ENCODE measurements at regions not wholly inside any gene's neighbourhood (a gene's known extent, or its start where the extent isn't known, plus 50 kb on each side); places are given as distances from the start of the nearest gene placed in this dataset.

- DNase-seq (ENCODE audit: low read depth, low spot score), result no peak
Observed at GRCh38 chr7:46996972-46997371, 584.9 kb downstream of the TNS3 start.

DNA sequence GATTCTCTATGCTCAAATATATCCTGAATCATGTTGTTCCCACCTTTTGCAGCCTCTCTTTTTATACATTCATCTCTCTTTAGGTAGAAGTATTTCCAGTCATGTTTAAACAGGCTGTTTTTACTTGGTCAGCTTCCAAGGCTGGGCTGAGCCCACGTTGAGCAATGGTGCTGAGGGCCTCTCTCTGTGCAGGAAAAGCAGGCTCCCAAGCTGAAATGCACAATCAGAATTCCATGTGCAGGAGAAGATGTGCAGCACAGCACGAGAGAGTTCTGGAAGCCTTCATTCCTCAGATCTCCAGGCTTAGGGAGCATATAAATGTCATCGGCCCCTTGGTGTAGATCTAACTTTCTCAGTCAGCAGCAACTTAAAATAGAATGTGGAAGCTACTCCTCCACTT lies 588.5 kb downstream of the TNS3 start:
- DNase-seq (ENCODE audit: low read depth, low spot score), result no peak

GRCh38 chr7:46990761-46991160 lies 591.1 kb downstream of the TNS3 start:
- no peak for DNase-seq (ENCODE audit: low read depth, low spot score)

- no peak for DNase-seq (ENCODE audit: low read depth, low spot score)
Observed at GRCh38 chr7:46989247-46989646, 592.7 kb downstream of the TNS3 start.

GRCh38 chr7:46982928-46983327 lies 599.0 kb downstream of the TNS3 start:
- no peak for DNase-seq (ENCODE audit: low read depth, low spot score)

DNA sequence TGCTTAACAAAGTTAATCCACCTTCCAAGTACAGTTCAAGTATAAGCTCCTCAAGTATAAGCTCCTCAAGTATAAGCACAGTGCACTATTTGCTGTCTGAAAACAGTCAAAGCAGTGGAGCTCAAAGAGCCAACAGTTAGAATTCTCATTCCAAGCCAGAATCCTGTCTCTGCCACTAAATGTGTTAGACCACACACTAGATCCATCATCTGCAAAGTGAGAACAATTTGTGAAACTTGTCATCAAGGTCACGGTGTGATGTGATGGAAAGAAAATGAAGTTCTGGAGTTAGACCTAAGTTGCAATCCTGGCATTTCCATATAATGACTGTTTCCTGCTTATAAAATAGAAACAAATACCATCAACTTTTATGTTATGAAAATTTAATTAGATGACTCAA lies 602.5 kb downstream of the TNS3 start:
- no peak for DNase-seq (ENCODE audit: low read depth, low spot score)

DNA sequence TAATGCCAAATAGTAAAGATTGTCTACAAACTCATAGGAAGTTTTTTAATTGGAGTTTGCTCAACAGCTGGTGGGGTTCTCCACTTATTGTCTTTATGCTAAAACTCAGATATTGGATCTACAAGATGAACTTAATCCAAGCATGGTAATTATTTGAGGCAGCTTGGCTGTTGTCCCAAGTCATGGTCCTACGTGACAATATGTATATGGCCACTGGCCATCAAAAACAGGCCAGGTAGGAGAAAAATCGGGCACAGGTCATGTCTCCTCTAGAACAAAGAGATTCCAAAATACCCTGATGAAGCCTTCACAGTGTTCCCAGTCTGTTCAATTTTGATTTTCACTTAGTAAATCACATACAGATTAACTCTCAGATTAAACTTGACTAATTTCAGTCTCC lies 606.4 kb downstream of the TNS3 start:
- DNase-seq (ENCODE audit: low read depth, low spot score), result no peak

DNA sequence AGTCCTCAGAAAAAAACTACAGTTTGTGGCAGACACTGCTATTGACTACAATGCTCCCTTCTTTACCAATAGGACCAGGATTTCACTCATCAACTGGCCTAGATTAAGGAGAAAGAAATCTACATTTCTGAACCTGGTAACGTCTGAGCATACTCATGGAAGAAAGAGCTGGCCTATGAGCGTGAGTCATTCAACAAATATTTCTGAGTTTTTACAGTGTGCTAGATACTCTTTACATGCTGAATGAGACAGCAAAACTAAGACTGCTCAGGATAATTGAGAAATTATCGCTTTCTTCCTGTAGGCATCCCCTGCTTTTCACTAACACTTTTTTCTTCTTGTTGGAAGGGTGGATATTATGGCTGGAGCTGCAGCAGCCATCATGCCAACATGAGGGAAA lies 609.7 kb downstream of the TNS3 start:
- no peak for DNase-seq (ENCODE audit: low read depth, low spot score)

DNA sequence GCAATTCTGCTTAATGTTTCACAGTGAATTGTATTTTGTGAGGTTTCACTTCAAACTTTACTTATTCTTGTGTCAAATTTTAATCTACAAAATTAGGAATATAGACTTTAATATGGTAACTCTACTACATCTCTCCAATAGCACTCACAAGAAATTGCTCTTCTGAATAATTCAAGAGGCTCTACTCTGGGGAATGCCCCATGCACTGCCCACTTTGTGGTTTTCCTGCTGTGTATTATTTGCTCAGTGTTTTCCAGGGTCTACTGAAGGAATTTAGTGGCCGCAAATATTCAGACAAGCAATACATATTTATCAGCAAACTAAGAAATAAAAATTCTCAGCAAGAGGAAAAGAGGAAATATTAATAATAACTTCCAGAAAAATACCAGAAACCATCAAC lies 611.4 kb downstream of the TNS3 start:
- no peak for DNase-seq (ENCODE audit: low read depth, low spot score)

GRCh38 chr7:46970131-46970430 lies 611.8 kb downstream of the TNS3 start:
- no peak for DNase-seq (ENCODE audit: low read depth, low spot score)

DNA sequence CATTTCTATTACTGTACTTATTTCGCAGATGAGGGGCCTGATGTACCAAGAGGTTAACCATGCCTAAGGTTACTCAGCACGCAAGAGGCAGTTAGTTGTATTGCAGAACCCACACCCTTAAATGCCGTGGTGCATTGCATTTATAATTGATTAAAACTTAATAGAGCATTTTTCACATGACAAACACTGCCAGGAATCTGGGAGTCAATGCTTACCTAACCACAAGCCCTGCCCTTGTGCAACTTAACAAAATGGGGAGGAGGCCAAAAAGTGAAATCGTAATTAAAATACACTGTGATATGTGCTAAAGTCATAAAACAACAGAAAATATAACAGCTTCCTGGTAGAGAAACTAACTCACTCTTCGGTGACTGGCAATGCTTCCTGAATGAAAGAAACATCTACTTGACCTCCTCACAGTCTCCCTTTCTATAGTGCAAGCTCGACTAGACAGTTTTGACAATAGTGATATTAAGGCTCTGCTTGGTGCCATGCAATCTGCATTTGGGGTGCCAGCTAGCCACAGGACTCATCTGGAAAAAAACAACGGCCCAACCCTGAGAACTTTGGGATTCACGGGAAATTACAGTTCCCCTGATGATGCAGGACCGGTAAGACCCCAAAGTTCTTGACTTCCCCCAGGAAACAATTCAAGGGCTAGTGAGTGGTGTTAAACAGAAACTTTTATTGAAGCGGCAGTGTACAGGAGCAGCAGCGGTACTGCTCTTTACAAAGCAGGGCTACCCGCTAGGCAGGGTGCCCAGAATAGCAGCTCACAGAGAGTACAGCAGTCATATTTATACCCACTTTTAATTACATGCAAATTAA lies 612.4 kb downstream of the TNS3 start:
- no peak for DNase-seq (ENCODE audit: low read depth, low spot score)

DNA sequence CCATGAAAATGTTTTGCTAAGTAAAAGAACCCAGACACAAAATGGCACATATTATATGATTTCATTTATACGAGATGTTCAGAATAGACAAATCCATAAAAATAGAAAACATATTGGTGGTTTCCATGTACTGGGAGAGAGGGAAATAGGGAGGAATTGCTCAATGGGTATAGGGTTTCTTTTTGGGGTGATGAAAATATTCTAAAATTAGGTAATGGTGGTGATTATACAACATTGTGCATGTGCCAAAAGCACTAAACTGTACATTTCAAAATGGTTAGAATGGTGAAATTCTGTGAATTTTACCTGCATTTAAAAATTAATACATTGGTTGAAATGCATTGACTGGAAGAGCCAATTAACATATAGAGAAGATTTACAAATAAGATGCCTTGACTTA lies 613.9 kb downstream of the TNS3 start:
- DNase-seq (ENCODE audit: low read depth, low spot score), result no peak

DNA sequence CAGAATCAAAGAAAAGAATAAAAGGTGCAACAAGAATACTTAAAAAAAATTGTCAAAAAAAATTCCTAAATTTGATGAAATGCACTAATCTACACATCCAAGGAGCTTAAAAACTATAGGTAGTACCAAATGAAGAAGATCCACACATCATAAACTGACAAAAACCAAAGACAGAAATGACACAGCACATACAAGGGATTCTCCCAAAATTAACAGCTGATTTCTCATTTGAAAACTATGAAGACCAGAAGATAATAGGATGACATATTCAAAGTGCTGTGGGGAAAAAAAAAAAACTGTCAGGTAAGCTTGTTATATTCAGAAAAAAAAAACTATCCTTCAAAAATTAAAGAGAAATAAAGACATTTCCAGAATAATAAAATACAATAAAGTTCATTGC lies 618.2 kb downstream of the TNS3 start:
- DNase-seq (ENCODE audit: low read depth, low spot score), result no peak

GRCh38 chr7:46960970-46961369 lies 620.9 kb downstream of the TNS3 start:
- DNase-seq (ENCODE audit: low read depth, low spot score), result no peak

DNA sequence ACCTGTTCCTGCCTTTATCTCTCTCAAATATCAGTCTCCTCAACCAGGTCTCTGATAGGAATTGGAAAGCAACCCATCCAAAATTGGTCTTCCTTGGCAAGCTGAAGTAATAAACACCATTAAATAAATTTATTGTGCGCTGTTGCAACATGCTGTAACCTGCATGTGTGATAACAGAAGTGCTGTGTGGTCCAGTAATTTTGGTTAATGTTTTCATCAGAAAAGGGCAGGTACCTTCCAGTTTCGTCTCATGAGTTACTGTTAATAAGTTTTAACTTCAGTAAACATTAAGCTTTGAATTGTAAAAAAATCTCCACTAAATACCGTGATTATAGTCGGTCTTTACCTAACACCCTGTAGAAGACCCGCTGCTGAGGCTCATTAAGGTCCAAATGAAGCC lies 624.7 kb downstream of the TNS3 start:
- DNase-seq (ENCODE audit: low read depth, low spot score), result no peak

DNA sequence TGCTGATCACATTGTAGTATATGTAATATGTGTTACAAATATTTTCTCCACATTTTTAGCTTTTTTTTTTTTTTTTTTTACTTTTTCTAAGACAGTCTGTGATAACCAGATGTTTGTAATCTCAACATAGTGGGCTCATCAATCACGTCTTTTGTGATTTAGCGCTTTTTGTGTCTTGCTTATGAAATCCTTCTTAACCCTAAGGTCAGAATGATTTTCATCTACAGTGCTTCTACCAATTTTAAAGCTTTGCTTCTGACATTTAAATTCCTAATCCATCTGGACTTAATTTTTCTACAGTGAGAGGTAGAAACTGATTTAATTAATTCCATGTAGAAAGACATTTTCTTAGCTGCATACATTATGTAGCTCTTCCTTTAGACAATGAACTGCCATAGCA lies 626.4 kb downstream of the TNS3 start:
- DNase-seq (ENCODE audit: low read depth, low spot score), result no peak

DNA sequence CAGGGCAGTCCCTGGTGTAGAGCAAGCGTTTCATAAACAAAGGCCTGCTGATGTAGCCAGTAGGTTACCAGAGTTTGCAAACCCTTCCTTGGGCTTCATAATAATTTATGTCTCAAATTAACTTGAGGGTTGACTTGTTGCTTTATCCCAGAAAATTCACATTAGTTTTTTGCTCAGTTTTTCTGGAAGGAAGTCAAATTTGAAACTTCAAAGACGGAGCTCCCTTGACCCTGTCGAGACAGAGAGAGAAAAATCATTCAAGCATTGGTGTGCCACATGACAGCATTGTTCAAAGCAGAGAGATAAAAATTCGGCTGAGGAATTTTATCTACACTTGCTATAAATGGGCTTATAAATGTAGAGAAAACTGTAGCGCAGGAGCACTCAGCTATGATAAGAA lies 627.7 kb downstream of the TNS3 start:
- no peak for DNase-seq (ENCODE audit: low read depth, low spot score)

GRCh38 chr7:46953008-46953407 lies 628.9 kb downstream of the TNS3 start:
- DNase-seq (ENCODE audit: low read depth, low spot score), result no peak

DNA sequence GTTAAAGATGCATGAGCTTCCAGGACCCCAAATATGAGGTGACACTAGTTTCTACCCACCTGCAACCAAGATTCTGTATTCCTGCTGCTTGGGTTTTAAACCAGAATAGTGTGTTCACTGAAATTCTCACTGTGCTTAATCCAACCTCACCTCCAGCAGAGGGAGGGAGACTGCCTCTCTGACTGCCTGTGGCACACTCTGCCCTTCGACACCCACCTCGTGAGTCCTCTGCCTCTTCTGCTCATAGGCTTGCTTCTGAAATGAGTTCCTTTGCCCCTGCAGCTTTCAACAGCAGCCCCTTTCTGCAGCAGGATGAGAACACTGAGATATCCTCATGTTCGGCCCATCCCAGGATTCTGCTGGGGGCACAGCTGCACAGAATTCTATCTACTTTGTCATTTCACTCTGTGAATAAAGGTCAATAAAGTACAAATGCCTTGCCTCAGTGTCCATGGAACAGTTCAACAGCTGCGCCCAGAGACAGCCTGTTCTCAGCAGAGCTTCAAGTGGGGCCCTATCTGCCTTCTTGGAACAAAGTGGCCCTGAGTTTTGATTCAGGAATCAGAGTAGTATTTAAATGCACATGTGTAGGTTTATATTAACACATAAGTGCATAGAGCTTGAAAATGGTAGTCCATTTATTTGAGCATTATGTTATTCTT lies 632.5 kb downstream of the TNS3 start:
- no peak for DNase-seq (ENCODE audit: low read depth, low spot score)

GRCh38 chr7:46948716-46949115 lies 633.2 kb downstream of the TNS3 start:
- DNase-seq (ENCODE audit: low read depth, low spot score), result no peak

DNA sequence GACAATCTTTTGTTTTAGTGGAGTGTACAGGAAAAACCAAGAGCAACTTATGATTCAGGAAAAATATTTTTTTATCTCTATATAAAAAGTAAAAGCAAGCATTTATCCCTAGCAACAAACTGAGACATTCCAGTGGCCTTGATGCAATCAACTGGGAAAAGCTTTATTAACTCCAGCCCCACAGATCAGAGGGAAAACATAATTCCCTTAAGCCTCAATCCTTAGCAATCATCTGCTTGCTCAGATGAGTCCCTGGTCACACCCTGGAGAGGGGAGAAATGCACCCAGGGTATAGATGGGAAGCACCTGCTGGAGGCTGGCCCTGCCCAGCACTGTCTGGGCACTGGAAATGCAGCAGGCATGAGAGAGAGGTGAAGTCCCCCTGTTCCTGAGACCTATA lies 636.6 kb downstream of the TNS3 start:
- no peak for DNase-seq (ENCODE audit: low read depth, low spot score)

GRCh38 chr7:46943996-46944395 lies 637.9 kb downstream of the TNS3 start:
- DNase-seq (ENCODE audit: low read depth, low spot score), result no peak

- DNase-seq (ENCODE audit: low read depth, low spot score), result no peak
Observed at GRCh38 chr7:46942574-46942973, 639.3 kb downstream of the TNS3 start.

GRCh38 chr7:46940178-46940577 lies 641.7 kb downstream of the TNS3 start:
- no peak for DNase-seq (ENCODE audit: low read depth, low spot score)
